ENCODE measurements at regions not wholly inside any gene's neighbourhood (a gene's known extent, or its start where the extent isn't known, plus 50 kb on each side); places are given as distances from the start of the nearest gene placed in this dataset.

- H3K4me3 ChIP-seq (ENCODE audit: low read length) = no peak overlapping the region
These were observed 95.9 kb upstream of the FREM2 start for GRCh38 chr13:38590796-38591507.

GRCh38 chr13:38602266-38602665 is 84.6 kb upstream of the FREM2 start:
- H3K27ac ChIP-seq (ENCODE audit: low read length) = no peak overlapping the region
- H3K9me3 ChIP-seq (replicated peaks; ENCODE audit: control insufficient read depth, low read depth, low read length) = no peaks in the 10 kb centered on the region
- DNase-seq = no peak
- H3K4me1 ChIP-seq (ENCODE audit: control insufficient read depth, insufficient read depth, low read length) = no peaks in the 10 kb centered on the region
- 97% methylated on average over 3 of the region's 6 CpGs for WGBS (ENCODE audit: insufficient coverage)
- no peak overlapping the region for H3K4me3 ChIP-seq (ENCODE audit: low read length)
- H3K27me3 ChIP-seq (ENCODE audit: control insufficient read depth, insufficient read depth, low read length) = no peaks in the 10 kb centered on the region
- H3K36me3 ChIP-seq (ENCODE audit: control insufficient read depth, insufficient read depth, low read length) = no peaks in the 10 kb centered on the region

More at GRCh38 chr13:38590796-38591507, 95.9 kb upstream of the FREM2 start:
- no peaks in the 10 kb centered on the region for H3K4me1 ChIP-seq (ENCODE audit: control insufficient read depth, insufficient read depth, low read length)
- no peaks in the 10 kb centered on the region for H3K9me3 ChIP-seq (replicated peaks; ENCODE audit: control insufficient read depth, low read depth, low read length)
- no peak overlapping the region for H3K27ac ChIP-seq (ENCODE audit: low read length)
- H3K36me3 ChIP-seq (ENCODE audit: control insufficient read depth, insufficient read depth, low read length) = no peaks in the 10 kb centered on the region
- WGBS (ENCODE audit: insufficient coverage) = 90% methylated on average over 2 of the region's 6 CpGs
- H3K27me3 ChIP-seq (ENCODE audit: control insufficient read depth, insufficient read depth, low read length) = no peaks in the 10 kb centered on the region
- no peak for DNase-seq

GRCh38 chr13:38606699-38607535 is 80.0 kb upstream of the FREM2 start:
- DNase-seq = no peak
- Histone ChIP-seq H3K9me3 (replicated peaks; ENCODE audit: control insufficient read depth, low read depth, low read length) (no peaks in the 10 kb centered on the region), H3K27ac (ENCODE audit: low read length) (no peak overlapping the region), H3K27me3 (ENCODE audit: control insufficient read depth, insufficient read depth, low read length) (no peaks in the 10 kb centered on the region), H3K36me3 (ENCODE audit: control insufficient read depth, insufficient read depth, low read length) (no peaks in the 10 kb centered on the region), H3K4me3 (ENCODE audit: low read length) (no peak overlapping the region), H3K4me1 (ENCODE audit: control insufficient read depth, insufficient read depth, low read length) (no peaks in the 10 kb centered on the region)
- WGBS (ENCODE audit: insufficient coverage) = 90% methylated on average over 4 of the region's 6 CpGs

- no CpG with 5 or more reads among the region's 1 CpG for WGBS (ENCODE audit: insufficient coverage)
- H3K4me3 ChIP-seq (ENCODE audit: low read length) = no peak overlapping the region
These were observed 68.9 kb upstream of the FREM2 start for GRCh38 chr13:38617936-38618335.

GRCh38 chr13:38618336-38618735 is 68.5 kb upstream of the FREM2 start:
- no peaks in the 10 kb centered on the region for H3K36me3 ChIP-seq (ENCODE audit: control insufficient read depth, insufficient read depth, low read length)
- H3K4me3 ChIP-seq (ENCODE audit: low read length) = no peak overlapping the region
- no peaks in the 10 kb centered on the region for H3K9me3 ChIP-seq (replicated peaks; ENCODE audit: control insufficient read depth, low read depth, low read length)
- no CpG with 5 or more reads among the region's 3 CpGs for WGBS (ENCODE audit: insufficient coverage)
- no peaks in the 10 kb centered on the region for H3K27me3 ChIP-seq (ENCODE audit: control insufficient read depth, insufficient read depth, low read length)
- H3K27ac ChIP-seq (ENCODE audit: low read length) = no peak overlapping the region
- DNase-seq = no peak
- H3K4me1 ChIP-seq (ENCODE audit: control insufficient read depth, insufficient read depth, low read length) = no peaks in the 10 kb centered on the region

More at GRCh38 chr13:38617936-38618335, 68.9 kb upstream of the FREM2 start:
- Histone ChIP-seq H3K27ac (ENCODE audit: low read length) (no peak overlapping the region), H3K36me3 (ENCODE audit: control insufficient read depth, insufficient read depth, low read length) (no peaks in the 10 kb centered on the region), H3K27me3 (ENCODE audit: control insufficient read depth, insufficient read depth, low read length) (no peaks in the 10 kb centered on the region), H3K4me1 (ENCODE audit: control insufficient read depth, insufficient read depth, low read length) (no peaks in the 10 kb centered on the region), H3K9me3 (replicated peaks; ENCODE audit: control insufficient read depth, low read depth, low read length) (no peaks in the 10 kb centered on the region)
- DNase-seq = no peak

- Histone ChIP-seq H3K9me3 (replicated peaks; ENCODE audit: control insufficient read depth, low read depth, low read length) (no peaks in the 10 kb centered on the region), H3K4me1 (ENCODE audit: control insufficient read depth, insufficient read depth, low read length) (no peaks in the 10 kb centered on the region), H3K36me3 (ENCODE audit: control insufficient read depth, insufficient read depth, low read length) (no peaks in the 10 kb centered on the region), H3K27me3 (ENCODE audit: control insufficient read depth, insufficient read depth, low read length) (no peaks in the 10 kb centered on the region), H3K4me3 (ENCODE audit: low read length) (no peak overlapping the region), H3K27ac (ENCODE audit: low read length) (no peak overlapping the region)
- no peak for DNase-seq
- no CpG with 5 or more reads among the region's 1 CpG for WGBS (ENCODE audit: insufficient coverage)
These were observed 68.0 kb upstream of the FREM2 start for GRCh38 chr13:38618881-38619280.

GRCh38 chr13:38620876-38621275 is 66.0 kb upstream of the FREM2 start:
- DNase-seq = no peak
- no peaks in the 10 kb centered on the region for H3K4me1 ChIP-seq (ENCODE audit: control insufficient read depth, insufficient read depth, low read length)
- H3K27me3 ChIP-seq (ENCODE audit: control insufficient read depth, insufficient read depth, low read length) = no peaks in the 10 kb centered on the region
- no peak overlapping the region for H3K27ac ChIP-seq (ENCODE audit: low read length)
- no peaks in the 10 kb centered on the region for H3K36me3 ChIP-seq (ENCODE audit: control insufficient read depth, insufficient read depth, low read length)
- WGBS (ENCODE audit: insufficient coverage) = 100% methylated on average over 2 of the region's 4 CpGs
- no peak overlapping the region for H3K4me3 ChIP-seq (ENCODE audit: low read length)
- no peaks in the 10 kb centered on the region for H3K9me3 ChIP-seq (replicated peaks; ENCODE audit: control insufficient read depth, low read depth, low read length)

GRCh38 chr13:38624822-38625221 is 62.1 kb upstream of the FREM2 start:
- DNase-seq = no peak
- Histone ChIP-seq H3K9me3 (replicated peaks; ENCODE audit: control insufficient read depth, low read depth, low read length) (no peaks in the 10 kb centered on the region), H3K4me3 (ENCODE audit: low read length) (no peak overlapping the region), H3K36me3 (ENCODE audit: control insufficient read depth, insufficient read depth, low read length) (no peaks in the 10 kb centered on the region), H3K27me3 (ENCODE audit: control insufficient read depth, insufficient read depth, low read length) (no peaks in the 10 kb centered on the region), H3K4me1 (ENCODE audit: control insufficient read depth, insufficient read depth, low read length) (no peaks in the 10 kb centered on the region), H3K27ac (ENCODE audit: low read length) (no peak overlapping the region)
- 42% methylated on average over 7 of the region's 10 CpGs for WGBS (ENCODE audit: insufficient coverage)

- Histone ChIP-seq H3K4me3 (ENCODE audit: low read length) (no peak overlapping the region), H3K27ac (ENCODE audit: low read length) (no peak overlapping the region), H3K9me3 (replicated peaks; ENCODE audit: control insufficient read depth, low read depth, low read length) (no peaks in the 10 kb centered on the region), H3K4me1 (ENCODE audit: control insufficient read depth, insufficient read depth, low read length) (no peaks in the 10 kb centered on the region), H3K27me3 (ENCODE audit: control insufficient read depth, insufficient read depth, low read length) (no peaks in the 10 kb centered on the region), H3K36me3 (ENCODE audit: control insufficient read depth, insufficient read depth, low read length) (no peaks in the 10 kb centered on the region)
- no peak for DNase-seq
- WGBS (ENCODE audit: insufficient coverage) = no CpG with 5 or more reads among the region's 1 CpG
These were observed 58.3 kb upstream of the FREM2 start for GRCh38 chr13:38628554-38628953.

- Histone ChIP-seq H3K27me3 (ENCODE audit: control insufficient read depth, insufficient read depth, low read length) (no peaks in the 10 kb centered on the region), H3K9me3 (replicated peaks; ENCODE audit: control insufficient read depth, low read depth, low read length) (no peaks in the 10 kb centered on the region), H3K4me3 (ENCODE audit: low read length) (no peak overlapping the region), H3K27ac (ENCODE audit: low read length) (no peak overlapping the region), H3K36me3 (ENCODE audit: control insufficient read depth, insufficient read depth, low read length) (no peaks in the 10 kb centered on the region), H3K4me1 (ENCODE audit: control insufficient read depth, insufficient read depth, low read length) (no peaks in the 10 kb centered on the region)
- no CpG with 5 or more reads among the region's 4 CpGs for WGBS (ENCODE audit: insufficient coverage)
- DNase-seq = no peak
These were observed 56.1 kb upstream of the FREM2 start for GRCh38 chr13:38630780-38631179.

All from muscle of leg (tissue), 3 donors.